IMR-90 (cell line): ENCODE measurements at regions not wholly inside any gene's neighbourhood (a gene's known extent, or its start where the extent isn't known, plus 50 kb on each side); places are given as distances from the start of the nearest gene placed in this dataset.

Experiments used
- ATAC-seq: fragments of 200-7000 bp; cut with Tn5 transposase; 2 replicates; pipeline ENCODE4 v1.9.1; 2020; ENCODE audit warnings: low read depth, mild to moderate bottlenecking, moderate library complexity
- BruUV-seq: library from RNA; stranded (reverse); fragments of 400-500 nt; replicated peaks from 2 replicates; lab custom pipeline; 2021; lab: Mats Ljungman, UMichigan
- CTCF ChIA-PET: fragments of 300-600 bp; formaldehyde crosslinking; extraction: SDS; loops from one replicate; lab custom pipeline; 2021; ENCODE audit warnings: antibody characterized with exemption; lab: Yijun Ruan, JAX
- POLR2A ChIA-PET: fragments of 300-600 bp; sonication (Branson Sonifier 250); formaldehyde crosslinking; loops from one replicate; lab custom pipeline; 2022; ENCODE audit warnings: antibody characterized with exemption; ENCODE audit not compliant: unreplicated experiment; lab: Charles Lee
- DNase-seq: peaks from one replicate; pipeline ENCODE4 v3.0.0; 2013
- H2AFZ ChIP-seq: replicated peaks from 2 replicates; pipeline ENCODE3; 2013; ENCODE audit warnings: low read length, mild to moderate bottlenecking; ENCODE audit not compliant: poor library complexity
- H2AK5ac ChIP-seq: 2 replicates; pipeline ENCODE4 v1.6.1; 2013; ENCODE audit warnings: low read depth, low read length, inconsistent platforms
- H2AK9ac ChIP-seq: replicated peaks from 2 replicates; pipeline ENCODE3; 2013; ENCODE audit warnings: mild to moderate bottlenecking, low read depth, low read length, moderate library complexity; ENCODE audit not compliant: poor library complexity
- H2BK120ac ChIP-seq: 2 replicates; pipeline ENCODE4 v1.6.1; 2013; ENCODE audit warnings: low read depth, low read length, inconsistent platforms
- H2BK15ac ChIP-seq: 3 replicates; pipeline ENCODE4 v1.6.1; 2013; ENCODE audit warnings: low read depth, low read length, inconsistent platforms
- H2BK20ac ChIP-seq: 2 replicates; pipeline ENCODE4 v1.6.1; 2013; ENCODE audit warnings: low read depth, mild to moderate bottlenecking, inconsistent platforms, low read length, moderate library complexity
- H2BK5ac ChIP-seq: 2 replicates; pipeline ENCODE4 v1.6.1; 2013; ENCODE audit warnings: mild to moderate bottlenecking, low read depth, low read length, inconsistent platforms; ENCODE audit not compliant: poor library complexity, severe bottlenecking
- H3K14ac ChIP-seq: replicated peaks from 2 replicates; pipeline ENCODE4 v1.6.1; 2013; ENCODE audit warnings: low read depth, low read length, inconsistent platforms
- H3K18ac ChIP-seq: 2 replicates; pipeline ENCODE4 v1.6.1; 2013; ENCODE audit warnings: low read depth, low read length, control low read depth
- H3K23ac ChIP-seq: 2 replicates; pipeline ENCODE4 v1.6.1; 2013; ENCODE audit warnings: low read depth, low read length, inconsistent platforms
- H3K27ac ChIP-seq: 2 replicates; pipeline ENCODE4 v1.5.1; 2013; ENCODE audit warnings: mild to moderate bottlenecking, control low read depth, low read length; ENCODE audit not compliant: insufficient read depth
- H3K27me3 ChIP-seq: 2 replicates; pipeline ENCODE4 v1.6.1; 2013; ENCODE audit warnings: low read length; ENCODE audit not compliant: control insufficient read depth, insufficient read depth
- H3K36me3 ChIP-seq: 2 replicates; pipeline ENCODE4 v1.6.1; 2013; ENCODE audit warnings: low read length, mixed read lengths; ENCODE audit not compliant: control insufficient read depth, insufficient read depth
- H3K4ac ChIP-seq: 2 replicates; pipeline ENCODE4 v1.6.1; 2013; ENCODE audit warnings: low read depth, low read length, inconsistent platforms
- H3K4me1 ChIP-seq: 2 replicates; pipeline ENCODE4 v1.6.1; 2013; ENCODE audit warnings: low read length, mixed read lengths; ENCODE audit not compliant: control insufficient read depth, insufficient read depth
- H3K4me2 ChIP-seq: 2 replicates; pipeline ENCODE4 v1.6.1; 2013; ENCODE audit warnings: low read depth, mild to moderate bottlenecking, control low read depth, low read length, moderate library complexity
- H3K4me3 ChIP-seq: 2 replicates; pipeline ENCODE4 v1.5.1; 2013; ENCODE audit warnings: low read depth, mild to moderate bottlenecking, control low read depth, low read length, moderate library complexity; ENCODE audit not compliant: insufficient read depth
- H3K56ac ChIP-seq: 2 replicates; pipeline ENCODE4 v1.6.1; 2013; ENCODE audit warnings: low read length, inconsistent platforms; ENCODE audit not compliant: insufficient read depth; ENCODE audit errors: extremely low read depth
- H3K79me1 ChIP-seq, 2 experiments: 2 replicates each; pipeline ENCODE4 v1.6.1; 2013; ENCODE audit warnings: low read length in 2 of 2, inconsistent platforms in 1 of 2, low read depth in 1 of 2
- H3K9ac ChIP-seq: 2 replicates; pipeline ENCODE4 v1.6.1; 2013; ENCODE audit warnings: low read depth, low read length, control low read depth
- H3K9me1 ChIP-seq: 2 replicates; pipeline ENCODE4 v1.6.1; 2013; ENCODE audit warnings: low read length, inconsistent platforms; ENCODE audit not compliant: insufficient read depth
- H3K9me3 ChIP-seq: 2 replicates; pipeline ENCODE4 v1.6.1; 2013; ENCODE audit warnings: low read length; ENCODE audit not compliant: control insufficient read depth, insufficient read depth
- H4K20me1 ChIP-seq: 2 replicates; pipeline ENCODE4 v1.6.1; 2013; ENCODE audit warnings: low read length, inconsistent platforms; ENCODE audit not compliant: insufficient read depth
- H4K5ac ChIP-seq: 2 replicates; pipeline ENCODE4 v1.6.1; 2013; ENCODE audit warnings: mild to moderate bottlenecking, low read depth, low read length, control low read depth
- H4K8ac ChIP-seq, 2 experiments: 2 replicates each; pipeline ENCODE4 v1.6.1; 2013; ENCODE audit warnings: low read depth in 2 of 2, low read length in 2 of 2, control low read depth in 1 of 2, inconsistent platforms in 1 of 2
- H4K91ac ChIP-seq: 2 replicates; pipeline ENCODE4 v1.6.1; 2013; ENCODE audit warnings: low read depth, low read length, inconsistent platforms; ENCODE audit not compliant: insufficient read depth
- BHLHE40 ChIP-seq: fragments of 150-350 bp; IDR thresholded peaks from 2 replicates; pipeline ENCODE4 v1.6.1; 2016; ENCODE audit warnings: mild to moderate bottlenecking, low read depth, low read length
- CEBPB ChIP-seq: IDR thresholded peaks from 2 replicates; pipeline ENCODE4 v1.6.1; 2012; ENCODE audit warnings: low read depth, low read length, improper control_type of control experiment
- CHD1 ChIP-seq: IDR thresholded peaks from 2 replicates; pipeline ENCODE4 v1.6.1; 2012; ENCODE audit warnings: low read depth, low read length, improper control_type of control experiment
- FOS ChIP-seq: fragments of 150-350 bp; IDR thresholded peaks from 2 replicates; pipeline ENCODE4 v1.6.1; 2016; ENCODE audit warnings: low read depth, low read length
- MAFK ChIP-seq: IDR thresholded peaks from 2 replicates; pipeline ENCODE4 v1.6.1; 2012; ENCODE audit warnings: low read depth, low read length, improper control_type of control experiment
- MAZ ChIP-seq: IDR thresholded peaks from 2 replicates; pipeline ENCODE4 v1.6.1; 2012; ENCODE audit warnings: low read depth, mild to moderate bottlenecking, low read length, improper control_type of control experiment, moderate library complexity, borderline replicate concordance
- MXI1 ChIP-seq: IDR thresholded peaks from 2 replicates; pipeline ENCODE4 v1.6.1; 2012; ENCODE audit warnings: low read depth, mild to moderate bottlenecking, low read length, moderate library complexity, borderline replicate concordance
- NFE2L2 ChIP-seq: fragments of 150-350 bp; IDR thresholded peaks from 2 replicates; pipeline ENCODE4 v1.6.1; 2016; ENCODE audit warnings: low read depth, mild to moderate bottlenecking, low read length
- POLR2A ChIP-seq: IDR thresholded peaks from 2 replicates; pipeline ENCODE4 v1.6.1; 2012; ENCODE audit warnings: mild to moderate bottlenecking, low read depth, low read length
- RAD21 ChIP-seq: IDR thresholded peaks from 2 replicates; pipeline ENCODE4 v1.6.1; 2012; ENCODE audit warnings: low read length, improper control_type of control experiment
- RCOR1 ChIP-seq: IDR thresholded peaks from 2 replicates; pipeline ENCODE4 v1.6.1; 2012; ENCODE audit warnings: mild to moderate bottlenecking, low read length, improper control_type of control experiment; ENCODE audit not compliant: insufficient replicate concordance
- RFX5 ChIP-seq: IDR thresholded peaks from 2 replicates; pipeline ENCODE4 v1.8.0; 2012; ENCODE audit warnings: low read depth, mild to moderate bottlenecking, low read length, moderate library complexity
- SMC3 ChIP-seq: fragments of 150-350 bp; IDR thresholded peaks from 2 replicates; pipeline ENCODE4 v1.6.1; 2016; ENCODE audit warnings: low read depth, mild to moderate bottlenecking, antibody characterized with exemption, low read length, moderate library complexity
- WGBS, 2 experiments: methylation state at CpG; one replicate each; pipeline versions ENCODE4 v1.1.5 to v1.1.7; 2013; ENCODE audit warnings: missing lambda C conversion rate in 2 of 2; ENCODE audit not compliant: insufficient read length in 1 of 2; ENCODE audit errors: extremely low coverage in 2 of 2; 5-methylcytosine and 5-hydroxymethylcytosine counted together
- dilution Hi-C: fragments of 300-500 bp; cut with HindIII; formaldehyde crosslinking; loops from one replicate; pipeline ENCODE4 v1.14.3; 2018; ENCODE audit warnings: low sequenced_read_pairs; ENCODE audit not compliant: unreplicated experiment
- in situ Hi-C: fragments of 300-500 bp; cut with MboI; formaldehyde crosslinking; loops from 3 replicates; pipeline ENCODE4 v1.14.3; 2019; ENCODE audit warnings: low sequenced_read_pairs, inconsistent platforms, mixed read lengths
- intact Hi-C: fragments of 100-400 bp; cut with micrococcal nuclease; formaldehyde crosslinking; loops from 2 replicates; pipeline ENCODE4 v1.10.0; 2022
- TF ChIP-seq, protein P1 (sequence below): fragments of 150-350 bp; IDR thresholded peaks from 2 replicates; pipeline ENCODE4 v1.6.1; 2016; ENCODE audit warnings: low read depth, mild to moderate bottlenecking, low read length, moderate library complexity, borderline replicate concordance
- TF ChIP-seq, protein P2 (sequence below): fragments of 150-350 bp; IDR thresholded peaks from 2 replicates; pipeline ENCODE4 v1.6.1; 2017; ENCODE audit warnings: mild to moderate bottlenecking, antibody characterized with exemption, low read length, low read depth
- TF ChIP-seq, protein P3 (sequence below): conservative IDR thresholded peaks from 2 replicates; pipeline ENCODE4 v1.5.1; 2012; ENCODE audit warnings: mild to moderate bottlenecking, low read depth, low read length, improper control_type of control experiment

DNA sequence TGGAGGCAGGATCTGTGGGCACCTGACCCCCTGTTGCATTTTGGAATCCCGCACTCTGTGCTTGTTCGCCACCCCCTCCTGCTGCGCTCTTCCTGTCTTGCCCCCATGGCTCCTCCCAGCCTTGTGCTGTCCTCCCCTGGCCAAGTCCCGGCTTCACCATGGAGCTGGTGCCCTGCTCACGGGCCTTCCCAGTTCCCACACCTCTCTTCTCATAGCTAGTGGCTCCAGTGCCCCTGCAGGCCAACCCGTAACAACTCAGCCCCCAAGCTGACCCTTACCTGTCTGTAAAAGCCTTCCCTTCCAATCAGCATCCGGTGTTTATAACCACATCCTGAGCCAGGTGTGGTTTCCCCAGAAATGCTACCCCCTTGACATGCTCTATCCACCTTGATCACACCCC lies 407.7 kb upstream of the C2CD4B start:
- no TSS peak for BruUV-seq

More for the DNA sequence above, 407.7 kb upstream of the C2CD4B start:
- intact Hi-C loops (no loop called here), in situ Hi-C loops (no loop called here), dilution Hi-C loops (no loop called here)
- H4K91ac ChIP-seq, result no peak overlapping the region
- H3K79me1 ChIP-seq, result peaks cover 0 to 6% of the 10 kb centered on the region in 2 experiments; a peak in 1 of 4 replicates
- no peak overlapping the region for H3K4me3 ChIP-seq
- H3K4ac ChIP-seq, result no peak overlapping the region
- ChIA-PET CTCF (no interaction called here), POLR2A (no interaction called here)
- DNase-seq (no peak), ATAC-seq (no peak)
- 94% methylated on average over 5 of the region's 7 CpGs; no CpG with 5 or more reads in 1 of the 2 experiments for WGBS, 2 experiments
- H3K27me3 ChIP-seq, result peaks cover 14% of the 10 kb centered on the region
- H3K4me2 ChIP-seq, result no peak overlapping the region
- H3K14ac ChIP-seq, result no peak overlapping the region
- H2BK15ac ChIP-seq, result no peak overlapping the region
- H4K8ac ChIP-seq, result no peak overlapping the region
- no peak for TF ChIP-seq NFE2L2
- TF ChIP-seq FOS, result no peak
- TF ChIP-seq MAFK, result no peak
- TF ChIP-seq BHLHE40, result no peak
- TF ChIP-seq POLR2A, result no peak
- no peak for TF ChIP-seq MAZ
- TF ChIP-seq RFX5, result no peak
- no peak for TF ChIP-seq RCOR1
- no peak for TF ChIP-seq CEBPB
- TF ChIP-seq SMC3, result no peak
- TF ChIP-seq, protein P1, sequence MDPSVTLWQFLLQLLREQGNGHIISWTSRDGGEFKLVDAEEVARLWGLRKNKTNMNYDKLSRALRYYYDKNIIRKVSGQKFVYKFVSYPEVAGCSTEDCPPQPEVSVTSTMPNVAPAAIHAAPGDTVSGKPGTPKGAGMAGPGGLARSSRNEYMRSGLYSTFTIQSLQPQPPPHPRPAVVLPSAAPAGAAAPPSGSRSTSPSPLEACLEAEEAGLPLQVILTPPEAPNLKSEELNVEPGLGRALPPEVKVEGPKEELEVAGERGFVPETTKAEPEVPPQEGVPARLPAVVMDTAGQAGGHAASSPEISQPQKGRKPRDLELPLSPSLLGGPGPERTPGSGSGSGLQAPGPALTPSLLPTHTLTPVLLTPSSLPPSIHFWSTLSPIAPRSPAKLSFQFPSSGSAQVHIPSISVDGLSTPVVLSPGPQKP, result no peak
- no peak for TF ChIP-seq CHD1
- TF ChIP-seq MXI1, result no peak
- TF ChIP-seq, protein P2, sequence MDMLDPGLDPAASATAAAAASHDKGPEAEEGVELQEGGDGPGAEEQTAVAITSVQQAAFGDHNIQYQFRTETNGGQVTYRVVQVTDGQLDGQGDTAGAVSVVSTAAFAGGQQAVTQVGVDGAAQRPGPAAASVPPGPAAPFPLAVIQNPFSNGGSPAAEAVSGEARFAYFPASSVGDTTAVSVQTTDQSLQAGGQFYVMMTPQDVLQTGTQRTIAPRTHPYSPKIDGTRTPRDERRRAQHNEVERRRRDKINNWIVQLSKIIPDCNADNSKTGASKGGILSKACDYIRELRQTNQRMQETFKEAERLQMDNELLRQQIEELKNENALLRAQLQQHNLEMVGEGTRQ, result no peak
- TF ChIP-seq, protein P3, sequence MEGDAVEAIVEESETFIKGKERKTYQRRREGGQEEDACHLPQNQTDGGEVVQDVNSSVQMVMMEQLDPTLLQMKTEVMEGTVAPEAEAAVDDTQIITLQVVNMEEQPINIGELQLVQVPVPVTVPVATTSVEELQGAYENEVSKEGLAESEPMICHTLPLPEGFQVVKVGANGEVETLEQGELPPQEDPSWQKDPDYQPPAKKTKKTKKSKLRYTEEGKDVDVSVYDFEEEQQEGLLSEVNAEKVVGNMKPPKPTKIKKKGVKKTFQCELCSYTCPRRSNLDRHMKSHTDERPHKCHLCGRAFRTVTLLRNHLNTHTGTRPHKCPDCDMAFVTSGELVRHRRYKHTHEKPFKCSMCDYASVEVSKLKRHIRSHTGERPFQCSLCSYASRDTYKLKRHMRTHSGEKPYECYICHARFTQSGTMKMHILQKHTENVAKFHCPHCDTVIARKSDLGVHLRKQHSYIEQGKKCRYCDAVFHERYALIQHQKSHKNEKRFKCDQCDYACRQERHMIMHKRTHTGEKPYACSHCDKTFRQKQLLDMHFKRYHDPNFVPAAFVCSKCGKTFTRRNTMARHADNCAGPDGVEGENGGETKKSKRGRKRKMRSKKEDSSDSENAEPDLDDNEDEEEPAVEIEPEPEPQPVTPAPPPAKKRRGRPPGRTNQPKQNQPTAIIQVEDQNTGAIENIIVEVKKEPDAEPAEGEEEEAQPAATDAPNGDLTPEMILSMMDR, result no peak
- TF ChIP-seq RAD21, result no peak
- H3K9me3 ChIP-seq, result no peaks in the 10 kb centered on the region
- no peak overlapping the region for H2AK5ac ChIP-seq
- no peak overlapping the region for H3K23ac ChIP-seq
- H4K5ac ChIP-seq, result no peak overlapping the region
- no peak overlapping the region for H3K18ac ChIP-seq
- H3K36me3 ChIP-seq, result no peaks in the 10 kb centered on the region
- H4K20me1 ChIP-seq, result peaks cover 25% of the 10 kb centered on the region
- H3K27ac ChIP-seq, result no peak overlapping the region
- no peak overlapping the region for H2AK9ac ChIP-seq
- H2BK5ac ChIP-seq, result no peak overlapping the region
- no peak overlapping the region for H2AFZ ChIP-seq
- H3K56ac ChIP-seq, result no peak overlapping the region
- no peak overlapping the region for H2BK20ac ChIP-seq
- H2BK120ac ChIP-seq, result no peak overlapping the region
- H3K4me1 ChIP-seq, result peaks cover 13% of the 10 kb centered on the region
- no peak overlapping the region for H3K9ac ChIP-seq
- H3K9me1 ChIP-seq, result peaks cover 14% of the 10 kb centered on the region; the same call in 1 of the 2 replicates
